ENCODE measurements at regions not wholly inside any gene's neighbourhood (a gene's known extent, or its start where the extent isn't known, plus 50 kb on each side); places are given as distances from the start of the nearest gene placed in this dataset.
A peak's percentile ranks its signal among the peaks of the same experiment; 100 is the strongest.

GRCh38 chr4:156241896-156242295, 288.2 kb upstream of the CTSO start:
- no peak for DNase-seq (ENCODE audit: low read depth)

- no peak for DNase-seq (ENCODE audit: low read depth)
These were observed 284.5 kb upstream of the CTSO start for GRCh38 chr4:156238171-156238570.

- DNase-seq (ENCODE audit: low read depth), result no peak
These were observed 283.6 kb upstream of the CTSO start for GRCh38 chr4:156237231-156237630.

- DNase-seq (ENCODE audit: low read depth), result peak; percentile 81
These were observed 276.5 kb upstream of the CTSO start for GRCh38 chr4:156230176-156230575.

GRCh38 chr4:156228676-156229075, 275.0 kb upstream of the CTSO start:
- DNase-seq (ENCODE audit: low read depth), result no peak

GRCh38 chr4:156227321-156227720, 273.7 kb upstream of the CTSO start:
- DNase-seq (ENCODE audit: low read depth), result no peak

GRCh38 chr4:156223985-156224384, 270.3 kb upstream of the CTSO start:
- no peak for DNase-seq (ENCODE audit: low read depth)

GRCh38 chr4:156217236-156217635, 263.6 kb upstream of the CTSO start:
- no peak for DNase-seq (ENCODE audit: low read depth)

GRCh38 chr4:156201050-156201449, 247.4 kb upstream of the CTSO start:
- no peak for DNase-seq (ENCODE audit: low read depth)

- DNase-seq (ENCODE audit: low read depth), result no peak
These were observed 244.8 kb upstream of the CTSO start for GRCh38 chr4:156198511-156198910.

GRCh38 chr4:156197216-156197615, 243.6 kb upstream of the CTSO start:
- DNase-seq (ENCODE audit: low read depth), result no peak

GRCh38 chr4:156196722-156197121, 243.1 kb upstream of the CTSO start:
- no peak for DNase-seq (ENCODE audit: low read depth)

GRCh38 chr4:156195914-156196313, 242.2 kb upstream of the CTSO start:
- DNase-seq (ENCODE audit: low read depth), result no peak

- no peak for DNase-seq (ENCODE audit: low read depth)
These were observed 241.2 kb upstream of the CTSO start for GRCh38 chr4:156194896-156195295.

- no peak for DNase-seq (ENCODE audit: low read depth)
These were observed 240.1 kb upstream of the CTSO start for GRCh38 chr4:156193800-156194199.

GRCh38 chr4:156193106-156193505, 239.4 kb upstream of the CTSO start:
- no peak for DNase-seq (ENCODE audit: low read depth)

GRCh38 chr4:156192033-156192432, 238.4 kb upstream of the CTSO start:
- DNase-seq (ENCODE audit: low read depth), result no peak

- DNase-seq (ENCODE audit: low read depth), result no peak
These were observed 237.5 kb upstream of the CTSO start for GRCh38 chr4:156191044-156191781.

GRCh38 chr4:156190615-156191014, 236.9 kb upstream of the CTSO start:
- DNase-seq (ENCODE audit: low read depth), result peak; percentile 79

GRCh38 chr4:156188596-156188995, 234.9 kb upstream of the CTSO start:
- DNase-seq (ENCODE audit: low read depth), result peak; percentile 33

- DNase-seq (ENCODE audit: low read depth), result no peak
These were observed 232.4 kb upstream of the CTSO start for GRCh38 chr4:156186111-156186510.

- DNase-seq (ENCODE audit: low read depth), result no peak
These were observed 231.9 kb upstream of the CTSO start for GRCh38 chr4:156185514-156186055.

GRCh38 chr4:156182269-156182668, 228.6 kb upstream of the CTSO start:
- no peak for DNase-seq (ENCODE audit: low read depth)

- no peak for DNase-seq (ENCODE audit: low read depth)
These were observed 224.3 kb upstream of the CTSO start for GRCh38 chr4:156177941-156178340.

Data from amniotic epithelial cell (primary cell).